GM19395 (cell line): ENCODE measurements at regions not wholly inside any gene's neighbourhood (a gene's known extent, or its start where the extent isn't known, plus 50 kb on each side); places are given as distances from the start of the nearest gene placed in this dataset.

ENCODE experiments used
- ATAC-seq: cut with Tn5 transposase; IDR thresholded peaks from one replicate; pipeline ENCODE4 v1.9.1; 2021; ENCODE audit warnings: mild to moderate bottlenecking, moderate library complexity; ENCODE audit not compliant: unreplicated experiment

GRCh38 chr2:48132271-48132625 lies 182.2 kb upstream of the FOXN2 start:
- no peak for ATAC-seq

GRCh38 chr2:48134704-48135103 lies 179.8 kb upstream of the FOXN2 start:
- ATAC-seq: no peak

- ATAC-seq: no peak
Measured at GRCh38 chr2:48135797-48136196, 178.7 kb upstream of the FOXN2 start.

- ATAC-seq: no peak
Measured at GRCh38 chr2:48137829-48138228, 176.7 kb upstream of the FOXN2 start.

- ATAC-seq: no peak
Measured at GRCh38 chr2:48138898-48139297, 175.6 kb upstream of the FOXN2 start.

GRCh38 chr2:48140586-48140985 lies 173.9 kb upstream of the FOXN2 start:
- ATAC-seq: no peak

GRCh38 chr2:48144777-48145176 lies 169.7 kb upstream of the FOXN2 start:
- no peak for ATAC-seq

GRCh38 chr2:48145845-48146452 lies 168.5 kb upstream of the FOXN2 start:
- no peak for ATAC-seq

GRCh38 chr2:48146552-48146951 lies 167.9 kb upstream of the FOXN2 start:
- no peak for ATAC-seq

GRCh38 chr2:48147719-48148118 lies 166.8 kb upstream of the FOXN2 start:
- ATAC-seq: no peak

GRCh38 chr2:48148841-48149430 lies 165.5 kb upstream of the FOXN2 start:
- ATAC-seq: no peak

- no peak for ATAC-seq
Measured at GRCh38 chr2:48157150-48157549, 157.3 kb upstream of the FOXN2 start.

GRCh38 chr2:48161628-48162027 lies 152.9 kb upstream of the FOXN2 start:
- ATAC-seq: no peak

GRCh38 chr2:48162742-48163141 lies 151.7 kb upstream of the FOXN2 start:
- no peak for ATAC-seq

GRCh38 chr2:48165070-48165753 lies 149.3 kb upstream of the FOXN2 start:
- ATAC-seq: no peak

GRCh38 chr2:48169141-48169592 lies 145.3 kb upstream of the FOXN2 start:
- no peak for ATAC-seq

GRCh38 chr2:48170281-48170680 lies 144.2 kb upstream of the FOXN2 start:
- no peak for ATAC-seq

- no peak for ATAC-seq
Measured at GRCh38 chr2:48173141-48173540, 141.3 kb upstream of the FOXN2 start.

- ATAC-seq: no peak
Measured at GRCh38 chr2:48174503-48174902, 140.0 kb upstream of the FOXN2 start.

GRCh38 chr2:48175254-48175653 lies 139.2 kb upstream of the FOXN2 start:
- ATAC-seq: no peak

GRCh38 chr2:48175656-48176055 lies 138.8 kb upstream of the FOXN2 start:
- no peak for ATAC-seq

GRCh38 chr2:48176876-48177275 lies 137.6 kb upstream of the FOXN2 start:
- no peak for ATAC-seq
